ENCODE measurements at regions not wholly inside any gene's neighbourhood (a gene's known extent, or its start where the extent isn't known, plus 50 kb on each side); places are given as distances from the start of the nearest gene placed in this dataset.
"Not testable (repeated sequence)": the region's sequence is repeated elsewhere in the genome, so short reads cannot be mapped to it uniquely, and the experiment has no call there.

- intact Hi-C loops (cut with DNase I); DNase-seq (ENCODE audit: low spot score); ATAC-seq: not testable (repeated sequence)
Measured at GRCh38 chr9:65455751-65456647, 171.0 kb upstream of the FOXD4L5 start.

- DNase-seq (ENCODE audit: low spot score); intact Hi-C loops (cut with DNase I); ATAC-seq: not testable (repeated sequence)
Measured at GRCh38 chr9:65455136-65455535, 170.1 kb upstream of the FOXD4L5 start.

GRCh38 chr9:65454666-65455065, 169.7 kb upstream of the FOXD4L5 start:
- DNase-seq (ENCODE audit: low spot score); intact Hi-C loops (cut with DNase I); ATAC-seq: not testable (repeated sequence)

GRCh38 chr9:65454034-65454433, 169.0 kb upstream of the FOXD4L5 start:
- ATAC-seq; intact Hi-C loops (cut with DNase I); DNase-seq (ENCODE audit: low spot score): not testable (repeated sequence)

- intact Hi-C loops (cut with DNase I); ATAC-seq: not testable (repeated sequence)
- DNase-seq (ENCODE audit: low spot score): peak; percentile 13
Measured at GRCh38 chr9:65449886-65450610, 165.0 kb upstream of the FOXD4L5 start.

- DNase-seq (ENCODE audit: low spot score) (no peak), ATAC-seq (no peak)
- intact Hi-C loops (cut with DNase I): no loop called here
Measured at GRCh38 chr9:65449423-65449822, 164.4 kb upstream of the FOXD4L5 start.

- DNase-seq (ENCODE audit: low spot score); ATAC-seq; intact Hi-C loops (cut with DNase I): not testable (repeated sequence)
Measured at GRCh38 chr9:65447146-65447545, 162.1 kb upstream of the FOXD4L5 start.

- ATAC-seq; intact Hi-C loops (cut with DNase I): not testable (repeated sequence)
- peak; percentile 21 for DNase-seq (ENCODE audit: low spot score)
Measured at GRCh38 chr9:65445991-65446390, 161.0 kb upstream of the FOXD4L5 start.

- DNase-seq (ENCODE audit: low spot score) (peak; percentile 9), ATAC-seq (no peak)
- intact Hi-C loops (cut with DNase I): no loop called here
Measured at GRCh38 chr9:65444943-65445342, 159.9 kb upstream of the FOXD4L5 start.

- intact Hi-C loops (cut with DNase I); ATAC-seq; DNase-seq (ENCODE audit: low spot score): not testable (repeated sequence)
Measured at GRCh38 chr9:65442116-65442515, 157.1 kb upstream of the FOXD4L5 start.

GRCh38 chr9:65441324-65441920, 156.4 kb upstream of the FOXD4L5 start:
- DNase-seq (ENCODE audit: low spot score); ATAC-seq; intact Hi-C loops (cut with DNase I): not testable (repeated sequence)

GRCh38 chr9:65437724-65438123, 152.7 kb upstream of the FOXD4L5 start:
- intact Hi-C loops (cut with DNase I): no loop called here
- DNase-seq (ENCODE audit: low spot score): no peak

GRCh38 chr9:65435464-65435863, 150.5 kb upstream of the FOXD4L5 start:
- no peak for DNase-seq (ENCODE audit: low spot score)
- ATAC-seq: no peak
- intact Hi-C loops (cut with DNase I): no loop called here

More at GRCh38 chr9:65437724-65438123, 152.7 kb upstream of the FOXD4L5 start:
- no peak for ATAC-seq

- intact Hi-C loops (cut with DNase I): no loop called here
- no peak for DNase-seq (ENCODE audit: low spot score)
- ATAC-seq: no peak
Measured at GRCh38 chr9:65432722-65433323, 147.8 kb upstream of the FOXD4L5 start.

GRCh38 chr9:65432051-65432450, 147.0 kb upstream of the FOXD4L5 start:
- intact Hi-C loops (cut with DNase I): no loop called here
- DNase-seq (ENCODE audit: low spot score) (no peak), ATAC-seq (no peak)

- intact Hi-C loops (cut with DNase I): no loop called here
- ATAC-seq: no peak
- no peak for DNase-seq (ENCODE audit: low spot score)
Measured at GRCh38 chr9:65430221-65430620, 145.2 kb upstream of the FOXD4L5 start.

GRCh38 chr9:65427361-65427760, 142.4 kb upstream of the FOXD4L5 start:
- DNase-seq (ENCODE audit: low spot score); ATAC-seq: not testable (repeated sequence)

GRCh38 chr9:65426813-65427212, 141.8 kb upstream of the FOXD4L5 start:
- ATAC-seq; intact Hi-C loops (cut with DNase I); DNase-seq (ENCODE audit: low spot score): not testable (repeated sequence)

More at GRCh38 chr9:65427361-65427760, 142.4 kb upstream of the FOXD4L5 start:
- intact Hi-C loops (cut with DNase I): not testable (repeated sequence)

GRCh38 chr9:65426231-65426630, 141.2 kb upstream of the FOXD4L5 start:
- intact Hi-C loops (cut with DNase I): no loop called here
- DNase-seq (ENCODE audit: low spot score) (no peak), ATAC-seq (no peak)

Data from sciatic nerve (tissue), 2 donors.